ENCODE measurements at regions not wholly inside any gene's neighbourhood (a gene's known extent, or its start where the extent isn't known, plus 50 kb on each side); places are given as distances from the start of the nearest gene placed in this dataset.
"Not testable (repeated sequence)": the region's sequence is repeated elsewhere in the genome, so short reads cannot be mapped to it uniquely, and the experiment has no call there.

DNA sequence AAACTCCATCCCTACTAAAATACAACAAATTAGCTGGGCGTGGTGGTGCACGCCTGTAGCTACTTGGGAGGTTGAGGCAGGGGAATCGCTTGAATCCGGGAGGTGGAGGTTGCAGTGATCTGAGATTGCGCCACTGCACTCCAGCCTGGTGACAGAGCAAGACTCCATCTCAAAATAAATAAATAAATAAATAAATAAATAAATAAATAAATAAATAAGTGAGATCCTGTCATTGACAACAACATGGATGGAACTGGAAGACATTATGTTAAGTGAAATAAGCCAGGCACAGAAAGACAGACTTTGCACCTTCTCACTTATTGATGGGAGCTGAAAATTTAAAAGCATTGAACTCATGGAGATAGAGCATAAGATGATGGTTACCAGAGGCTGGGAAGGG lies 111.2 kb downstream of the MOSPD2 start:
- TF ChIP-seq, protein P1, sequence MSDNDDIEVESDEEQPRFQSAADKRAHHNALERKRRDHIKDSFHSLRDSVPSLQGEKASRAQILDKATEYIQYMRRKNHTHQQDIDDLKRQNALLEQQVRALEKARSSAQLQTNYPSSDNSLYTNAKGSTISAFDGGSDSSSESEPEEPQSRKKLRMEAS (IDR thresholded peaks at IDR 0.05; ENCODE audit: insufficient read depth, insufficient read length), result not testable (repeated sequence)
- TF ChIP-seq POLR2A (IDR thresholded peaks at IDR 0.05; ENCODE audit: low read depth, low read length), result not testable (repeated sequence)
